ENCODE measurements at regions not wholly inside any gene's neighbourhood (a gene's known extent, or its start where the extent isn't known, plus 50 kb on each side); places are given as distances from the start of the nearest gene placed in this dataset.

- Histone ChIP-seq H3K27ac (no peak overlapping the region), H3K36me3 (ENCODE audit: insufficient read depth in 1 of 2, low read depth in 1 of 2) (no peaks in the 10 kb centered on the region), H3K4me1 (no peaks in the 10 kb centered on the region), H3K9me3 (no peaks in the 10 kb centered on the region), H3K4me3 (no peak overlapping the region), H3K27me3 (ENCODE audit: insufficient read depth in 3 of 3, low read length in 2 of 3) (peaks cover 0 to 11% (median 0%) of the 10 kb centered on the region in 3 donors)
- TF ChIP-seq CTCF (IDR thresholded peaks at IDR 0.05), result no peak
- WGBS, 3 donors, result 60 to 73% (median 65%) methylated on average over 5 of the region's 5 CpGs
- ATAC-seq, result no peak
- intact Hi-C loops (cut with DNase I), result no loop called here
- DNase-seq, result no peak
Observed at GRCh38 chrX:13261348-13261747, 58.5 kb downstream of the ATXN3L start.

- TF ChIP-seq CTCF (IDR thresholded peaks at IDR 0.05), result no peak
- no peaks in the 10 kb centered on the region for H3K36me3 ChIP-seq (ENCODE audit: insufficient read depth in 1 of 2, low read depth in 1 of 2)
- DNase-seq (no peak), ATAC-seq (no peak)
- no peaks in the 10 kb centered on the region for H3K4me1 ChIP-seq
- intact Hi-C loops (cut with DNase I), result no loop called here
- 77 to 83% (median 82%) methylated on average over 4 of the region's 4 CpGs for WGBS, 3 donors
- H3K4me3 ChIP-seq, result no peak overlapping the region
- no peaks in the 10 kb centered on the region for H3K9me3 ChIP-seq
- H3K27me3 ChIP-seq (ENCODE audit: insufficient read depth in 3 of 3, low read length in 2 of 3), result peaks cover 0 to 16% (median 0%) of the 10 kb centered on the region in 3 donors
- no peak overlapping the region for H3K27ac ChIP-seq
Observed at GRCh38 chrX:13260598-13260997, 59.3 kb downstream of the ATXN3L start.

- Histone ChIP-seq H3K27me3 (ENCODE audit: insufficient read depth in 3 of 3, low read length in 2 of 3) (peaks cover 0 to 12% (median 0%) of the 10 kb centered on the region in 3 donors), H3K36me3 (ENCODE audit: insufficient read depth in 1 of 2, low read depth in 1 of 2) (no peaks in the 10 kb centered on the region), H3K4me1 (no peaks in the 10 kb centered on the region), H3K4me3 (no peak overlapping the region), H3K27ac (no peak overlapping the region), H3K9me3 (no peaks in the 10 kb centered on the region)
- 80 to 99% (median 93%) methylated on average over 5 of the region's 5 CpGs for WGBS, 3 donors
- DNase-seq (no peak), ATAC-seq (no peak)
- intact Hi-C loops (cut with DNase I), result no loop called here
- TF ChIP-seq CTCF (IDR thresholded peaks at IDR 0.05), result no peak
Observed at GRCh38 chrX:13258725-13259124, 61.1 kb downstream of the ATXN3L start.

- intact Hi-C loops (cut with DNase I), result no loop called here
- H3K36me3 ChIP-seq (ENCODE audit: insufficient read depth in 1 of 2, low read depth in 1 of 2), result no peaks in the 10 kb centered on the region
- 59 to 79% (median 76%) methylated on average over 3 of the region's 3 CpGs for WGBS, 3 donors
- no peak overlapping the region for H3K4me3 ChIP-seq
- no peak overlapping the region for H3K27ac ChIP-seq
- no peaks in the 10 kb centered on the region for H3K9me3 ChIP-seq
- ATAC-seq (no peak), DNase-seq (no peak)
- peaks cover 0 to 8% (median 0%) of the 10 kb centered on the region in 3 donors for H3K27me3 ChIP-seq (ENCODE audit: insufficient read depth in 3 of 3, low read length in 2 of 3)
- no peak for TF ChIP-seq CTCF (IDR thresholded peaks at IDR 0.05)
- no peaks in the 10 kb centered on the region for H3K4me1 ChIP-seq
Observed at GRCh38 chrX:13258052-13258444, 61.8 kb downstream of the ATXN3L start.

Data from psoas muscle (tissue), 7 donors.